MM.1S (cell line): ENCODE measurements at regions not wholly inside any gene's neighbourhood (a gene's known extent, or its start where the extent isn't known, plus 50 kb on each side); places are given as distances from the start of the nearest gene placed in this dataset.
"Not testable (repeated sequence)": the region's sequence is repeated elsewhere in the genome, so short reads cannot be mapped to it uniquely, and the experiment has no call there.

ENCODE experiments used
- DNase-seq: peaks from one replicate; pipeline ENCODE4 v3.0.0-alpha.2; 2015
- H2AFZ ChIP-seq: fragments of 300-600 bp; sonication (generic); 2 replicates; pipeline ENCODE4 v1.6.0; 2016; ENCODE audit warnings: antibody characterized with exemption, low read length
- H3F3A ChIP-seq: fragments of 300-600 bp; sonication (generic); 2 replicates; pipeline ENCODE4 v1.6.1; 2016; ENCODE audit warnings: mild to moderate bottlenecking, antibody characterized with exemption, low read length, moderate library complexity, mixed read lengths; ENCODE audit not compliant: insufficient read depth
- H3K27ac ChIP-seq: fragments of 300-600 bp; sonication (generic); 2 replicates; pipeline ENCODE4 v1.5.1; 2016; ENCODE audit warnings: mild to moderate bottlenecking, low read length
- H3K27me3 ChIP-seq: fragments of 300-600 bp; sonication (generic); replicated peaks from 2 replicates; pipeline ENCODE4 v1.6.0; 2016; ENCODE audit warnings: low read length; ENCODE audit not compliant: insufficient read depth
- H3K36me3 ChIP-seq: fragments of 300-600 bp; sonication (generic); replicated peaks from 2 replicates; pipeline ENCODE4 v1.6.1; 2016; ENCODE audit warnings: mild to moderate bottlenecking, low read length, mixed read lengths; ENCODE audit not compliant: insufficient read depth
- H3K4me1 ChIP-seq: fragments of 300-600 bp; sonication (generic); 2 replicates; pipeline ENCODE4 v1.6.1; 2016; ENCODE audit warnings: low read length, mixed read lengths
- H3K4me2 ChIP-seq: fragments of 300-600 bp; sonication (generic); 2 replicates; pipeline ENCODE4 v1.6.0; 2016; ENCODE audit warnings: low read depth, low read length
- H3K4me3 ChIP-seq: fragments of 300-600 bp; sonication (generic); 2 replicates; pipeline ENCODE4 v1.5.1; 2016; ENCODE audit warnings: low read length, mixed read lengths
- H3K79me2 ChIP-seq: fragments of 300-600 bp; sonication (generic); 2 replicates; pipeline ENCODE4 v1.6.1; 2016; ENCODE audit warnings: mixed run types, low read length, mixed read lengths
- H3K9ac ChIP-seq: fragments of 300-600 bp; sonication (generic); 2 replicates; pipeline ENCODE4 v1.6.1; 2016; ENCODE audit warnings: low read length, mixed read lengths
- H3K9me2 ChIP-seq: fragments of 300-600 bp; sonication (generic); replicated peaks from 2 replicates; pipeline ENCODE4 v1.6.1; 2016; ENCODE audit warnings: mild to moderate bottlenecking, low read length, mixed read lengths; ENCODE audit not compliant: insufficient read depth
- H3K9me3 ChIP-seq: fragments of 300-600 bp; sonication (generic); replicated peaks from 2 replicates; pipeline ENCODE4 v1.6.1; 2016; ENCODE audit warnings: mild to moderate bottlenecking, low read length, mixed read lengths; ENCODE audit not compliant: insufficient read depth
- H4K20me1 ChIP-seq: fragments of 300-600 bp; sonication (generic); 2 replicates; pipeline ENCODE4 v1.6.1; 2016; ENCODE audit warnings: mild to moderate bottlenecking, low read length, moderate library complexity, mixed read lengths; ENCODE audit not compliant: insufficient read depth
- EZH2 ChIP-seq: fragments of 300-600 bp; sonication (generic); optimal IDR thresholded peaks from 2 replicates; pipeline ENCODE3; 2017; ENCODE audit warnings: low read depth, mild to moderate bottlenecking, antibody characterized with exemption, low read length, mixed read lengths
- EZH2phosphoT487 ChIP-seq: fragments of 300-600 bp; sonication (generic); IDR thresholded peaks from 2 replicates; pipeline ENCODE4 v1.6.1; 2018; ENCODE audit warnings: antibody characterized with exemption, low read length
- TF ChIP-seq, protein P1 (sequence below): fragments of 300-600 bp; sonication (generic); IDR thresholded peaks from 2 replicates; pipeline ENCODE4 v1.5.1; 2016; ENCODE audit warnings: antibody characterized with exemption, low read length, mixed read lengths

DNA sequence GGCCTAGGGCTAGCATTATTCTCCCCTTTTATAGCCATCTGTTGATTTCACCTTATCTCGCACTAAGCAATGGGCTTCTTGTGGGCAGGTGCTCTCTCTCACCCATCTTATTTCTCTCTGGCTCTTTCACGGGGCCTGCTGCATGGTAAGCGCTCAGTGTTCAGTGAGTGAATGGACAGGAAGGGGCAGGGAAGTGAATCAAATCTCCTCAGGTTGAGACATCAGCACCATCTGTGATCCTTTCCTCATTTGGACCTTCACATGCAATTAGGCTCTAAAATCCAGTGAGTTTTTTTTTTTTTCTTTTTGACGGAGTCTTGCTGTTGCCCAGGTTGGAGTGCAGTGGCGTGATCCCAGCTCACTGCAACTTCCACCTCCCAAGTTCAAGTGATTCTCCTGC is 76.5 kb upstream of the EZR start:
- Histone ChIP-seq H4K20me1 (no peaks in the 10 kb centered on the region), H3K27ac (no peak overlapping the region), H3F3A (no peaks in the 10 kb centered on the region), H3K79me2 (no peaks in the 10 kb centered on the region), H2AFZ (no peak overlapping the region), H3K9ac (no peak overlapping the region), H3K36me3 (no peaks in the 10 kb centered on the region), H3K4me1 (no peaks in the 10 kb centered on the region), H3K9me3 (no peaks in the 10 kb centered on the region), H3K4me3 (no peak overlapping the region), H3K9me2 (no peaks in the 10 kb centered on the region), H3K4me2 (no peak overlapping the region), H3K27me3 (no peaks in the 10 kb centered on the region)
- TF ChIP-seq EZH2phosphoT487 (no peak), EZH2 (no peak)
- TF ChIP-seq, protein P1, sequence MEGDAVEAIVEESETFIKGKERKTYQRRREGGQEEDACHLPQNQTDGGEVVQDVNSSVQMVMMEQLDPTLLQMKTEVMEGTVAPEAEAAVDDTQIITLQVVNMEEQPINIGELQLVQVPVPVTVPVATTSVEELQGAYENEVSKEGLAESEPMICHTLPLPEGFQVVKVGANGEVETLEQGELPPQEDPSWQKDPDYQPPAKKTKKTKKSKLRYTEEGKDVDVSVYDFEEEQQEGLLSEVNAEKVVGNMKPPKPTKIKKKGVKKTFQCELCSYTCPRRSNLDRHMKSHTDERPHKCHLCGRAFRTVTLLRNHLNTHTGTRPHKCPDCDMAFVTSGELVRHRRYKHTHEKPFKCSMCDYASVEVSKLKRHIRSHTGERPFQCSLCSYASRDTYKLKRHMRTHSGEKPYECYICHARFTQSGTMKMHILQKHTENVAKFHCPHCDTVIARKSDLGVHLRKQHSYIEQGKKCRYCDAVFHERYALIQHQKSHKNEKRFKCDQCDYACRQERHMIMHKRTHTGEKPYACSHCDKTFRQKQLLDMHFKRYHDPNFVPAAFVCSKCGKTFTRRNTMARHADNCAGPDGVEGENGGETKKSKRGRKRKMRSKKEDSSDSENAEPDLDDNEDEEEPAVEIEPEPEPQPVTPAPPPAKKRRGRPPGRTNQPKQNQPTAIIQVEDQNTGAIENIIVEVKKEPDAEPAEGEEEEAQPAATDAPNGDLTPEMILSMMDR = no peak
- DNase-seq = no peak

DNA sequence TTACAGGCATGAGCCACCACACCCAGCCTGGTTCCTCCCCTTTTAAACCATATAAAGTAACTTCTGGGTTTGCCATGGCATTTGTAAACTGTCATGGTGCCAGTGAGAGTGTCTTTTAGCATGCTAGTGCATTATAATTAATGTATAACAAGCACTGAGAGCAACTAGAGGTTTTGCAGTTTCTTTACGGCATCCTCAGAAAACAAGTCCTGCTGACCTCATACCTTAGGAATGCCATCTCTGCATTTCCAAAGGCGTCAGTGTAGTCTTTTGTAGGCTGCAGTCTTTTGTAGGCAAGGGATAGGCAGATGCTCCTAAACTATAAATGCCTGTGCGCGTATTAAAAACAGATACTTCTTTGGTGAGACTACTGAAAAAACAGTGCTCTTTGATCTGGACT is 75.0 kb upstream of the EZR start:
- H3K9me2 ChIP-seq = no peaks in the 10 kb centered on the region
- DNase-seq = no peak
- H3F3A ChIP-seq = no peaks in the 10 kb centered on the region
- TF ChIP-seq EZH2phosphoT487 = no peak
- TF ChIP-seq, protein P1 = no peak
- TF ChIP-seq EZH2 = no peak
- H3K9ac ChIP-seq = no peak overlapping the region
- no peaks in the 10 kb centered on the region for H3K9me3 ChIP-seq
- H2AFZ ChIP-seq = no peak overlapping the region
- H3K4me1 ChIP-seq = no peaks in the 10 kb centered on the region
- H3K4me3 ChIP-seq = no peak overlapping the region
- no peaks in the 10 kb centered on the region for H3K27me3 ChIP-seq
- no peak overlapping the region for H3K27ac ChIP-seq
- no peaks in the 10 kb centered on the region for H4K20me1 ChIP-seq
- H3K4me2 ChIP-seq = no peak overlapping the region
- H3K79me2 ChIP-seq = no peaks in the 10 kb centered on the region
- no peaks in the 10 kb centered on the region for H3K36me3 ChIP-seq

DNA sequence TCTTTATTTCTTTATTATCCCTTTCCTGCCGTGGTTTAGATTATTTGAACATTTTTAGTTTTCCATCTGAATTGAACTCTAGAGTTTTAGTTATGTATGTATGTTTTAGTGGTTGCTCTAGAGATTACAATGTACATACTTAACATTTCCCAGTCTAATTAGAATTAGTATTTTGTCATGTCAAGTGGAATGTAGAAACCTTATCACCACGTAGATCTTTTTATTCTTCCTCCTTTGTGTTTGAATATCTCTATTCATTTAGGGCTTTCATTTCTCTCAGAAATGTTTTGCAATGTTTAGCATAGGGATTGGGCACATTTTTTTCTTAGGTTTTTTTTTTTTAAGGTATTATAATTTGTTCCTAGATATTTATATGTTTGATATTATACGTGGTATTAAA is 73.1 kb upstream of the EZR start:
- Histone ChIP-seq H3K79me2 (no peaks in the 10 kb centered on the region), H3K4me2 (no peak overlapping the region), H4K20me1 (no peaks in the 10 kb centered on the region), H3K27ac (no peak overlapping the region), H3F3A (no peaks in the 10 kb centered on the region), H3K4me3 (no peak overlapping the region), H3K4me1 (no peaks in the 10 kb centered on the region), H2AFZ (no peak overlapping the region), H3K9me3 (no peaks in the 10 kb centered on the region), H3K9ac (no peak overlapping the region), H3K27me3 (no peaks in the 10 kb centered on the region), H3K36me3 (no peaks in the 10 kb centered on the region), H3K9me2 (no peaks in the 10 kb centered on the region)
- DNase-seq = no peak
- TF ChIP-seq EZH2phosphoT487 = no peak
- TF ChIP-seq, protein P1 = no peak

DNA sequence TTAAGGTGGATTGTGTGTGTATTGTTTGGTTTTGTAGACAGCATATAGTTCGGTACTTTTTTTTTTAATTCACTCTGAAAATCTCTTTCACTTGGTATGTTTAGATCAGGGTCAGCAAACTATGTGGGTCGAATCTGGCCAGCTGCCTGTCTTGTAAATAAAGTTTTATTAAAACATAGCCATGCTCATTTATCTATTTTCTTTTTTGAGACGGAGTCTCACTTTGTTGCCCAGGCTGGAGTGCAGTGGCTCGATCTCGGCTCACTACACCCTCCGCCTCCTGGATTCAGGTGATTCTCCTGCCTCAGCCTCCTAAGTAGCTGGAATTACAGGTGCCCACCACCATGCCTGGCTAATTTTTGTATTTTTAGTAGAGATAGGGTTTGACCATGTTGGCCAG is 72.4 kb upstream of the EZR start:
- H3K36me3 ChIP-seq, H3K27me3 ChIP-seq, H3K4me2 ChIP-seq, H4K20me1 ChIP-seq, H3K9me3 ChIP-seq, H3F3A ChIP-seq, H3K4me1 ChIP-seq, H2AFZ ChIP-seq, H3K27ac ChIP-seq, DNase-seq, H3K9me2 ChIP-seq, H3K9ac ChIP-seq, H3K79me2 ChIP-seq, H3K4me3 ChIP-seq: not testable (repeated sequence)

DNA sequence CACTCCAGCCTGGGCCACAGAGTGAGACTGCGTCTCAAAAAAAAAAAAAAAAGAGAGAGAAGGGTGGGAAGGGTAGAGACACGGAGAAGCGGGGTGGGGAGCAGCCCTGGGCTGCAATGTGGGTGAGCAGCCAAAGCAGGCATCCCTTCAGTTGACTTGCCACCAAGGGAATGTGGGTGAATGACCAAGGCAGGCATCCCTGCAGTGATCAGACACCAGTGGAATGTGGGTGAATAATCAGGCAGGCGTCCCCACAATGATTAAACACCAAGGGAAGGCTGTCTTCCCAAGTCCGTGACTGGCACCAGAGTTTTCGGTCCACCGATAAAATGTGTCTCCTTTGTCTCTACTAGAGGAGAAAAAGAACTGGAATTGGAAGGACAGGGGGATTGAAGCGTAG is 69.0 kb upstream of the EZR start:
- not testable (repeated sequence) for H3K9me3 ChIP-seq, H3K9ac ChIP-seq, H2AFZ ChIP-seq, H3K4me3 ChIP-seq, H3F3A ChIP-seq, H3K9me2 ChIP-seq, H3K27me3 ChIP-seq, H3K79me2 ChIP-seq, H3K36me3 ChIP-seq, DNase-seq, H4K20me1 ChIP-seq, H3K27ac ChIP-seq, H3K4me2 ChIP-seq, H3K4me1 ChIP-seq

DNA sequence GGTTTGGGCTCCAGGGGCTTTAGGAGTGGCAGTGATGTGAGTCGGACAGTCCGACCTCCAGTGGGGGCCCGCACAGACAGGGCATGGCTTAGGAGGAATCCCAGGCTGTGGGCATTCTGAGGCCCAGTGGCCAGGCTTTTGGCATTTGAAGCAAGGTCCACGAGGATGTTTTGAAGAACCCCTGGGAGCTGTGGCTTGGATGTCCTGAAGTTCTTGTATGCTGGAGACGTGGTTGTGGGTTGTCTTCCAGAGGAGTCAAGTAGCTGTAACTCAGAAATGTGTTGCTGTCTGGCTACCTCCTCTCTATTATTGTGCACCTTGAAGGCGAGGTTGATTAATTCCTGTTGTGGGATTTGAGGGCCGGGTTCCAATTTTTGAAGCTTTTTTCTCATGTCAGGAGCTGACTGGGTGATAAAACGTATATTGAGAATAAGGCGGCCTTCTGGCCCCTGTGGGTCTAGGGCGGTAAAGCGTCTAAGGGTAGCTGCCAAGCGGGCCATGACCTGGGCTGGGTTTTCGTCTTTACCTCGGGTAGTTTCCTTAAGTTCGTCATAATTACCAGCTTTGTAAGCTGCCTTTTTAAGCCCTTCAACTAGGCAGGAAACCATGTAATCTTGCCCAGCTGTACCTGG is 67.3 kb upstream of the EZR start:
- not testable (repeated sequence) for H3K27ac ChIP-seq, H3K79me2 ChIP-seq, H2AFZ ChIP-seq, H3K4me3 ChIP-seq, H4K20me1 ChIP-seq, H3K27me3 ChIP-seq, H3K9ac ChIP-seq, H3F3A ChIP-seq, H3K36me3 ChIP-seq, H3K9me3 ChIP-seq, H3K9me2 ChIP-seq, DNase-seq, H3K4me2 ChIP-seq, H3K4me1 ChIP-seq
